ENCODE measurements at regions not wholly inside any gene's neighbourhood (a gene's known extent, or its start where the extent isn't known, plus 50 kb on each side); places are given as distances from the start of the nearest gene placed in this dataset.

- Histone ChIP-seq H3K27ac (no peak overlapping the region), H3K4me1 (peaks cover under 1% of the 10 kb centered on the region), H3K36me3 (no peaks in the 10 kb centered on the region), H3K9me3 (no peaks in the 10 kb centered on the region), H3K27me3 (no peaks in the 10 kb centered on the region), H3K4me3 (no peak overlapping the region), H3K9ac (ENCODE audit: low read depth in 2 of 2, low read length in 2 of 2) (no peak overlapping the region)
- no peak for TF ChIP-seq CTCF (IDR thresholded peaks at IDR 0.05)
- no peak for DNase-seq
- intact Hi-C loops (cut with DNase I), result no loop called here
Measured at GRCh38 chr3:181561139-181562031, 150.3 kb upstream of the SOX2 start.

DNA sequence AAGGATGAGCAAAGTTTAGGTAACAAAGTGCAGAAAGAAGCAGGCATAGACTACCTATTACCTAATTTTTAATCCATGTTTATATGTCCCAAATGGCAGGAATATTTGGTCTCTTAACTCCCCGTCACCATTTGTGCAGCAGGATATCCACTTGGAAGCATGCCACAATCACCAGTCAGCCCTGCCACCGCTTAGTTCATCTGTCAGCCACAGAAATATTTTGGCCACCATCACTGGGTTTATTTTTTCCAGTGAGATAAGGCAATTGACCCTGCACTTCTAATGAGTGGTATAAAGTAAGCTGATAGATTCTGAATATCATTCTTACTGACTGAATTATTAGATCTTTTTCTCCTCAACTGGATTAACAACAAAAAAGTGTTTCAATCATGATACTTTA lies 152.9 kb upstream of the SOX2 start:
- TF ChIP-seq CTCF (IDR thresholded peaks at IDR 0.05), result no peak
- H3K27me3 ChIP-seq, result no peaks in the 10 kb centered on the region

GRCh38 chr3:181555681-181556080 lies 156.0 kb upstream of the SOX2 start:
- no peak overlapping the region for H3K27ac ChIP-seq
- no peaks in the 10 kb centered on the region for H3K9me3 ChIP-seq
- no peak for DNase-seq
- intact Hi-C loops (cut with DNase I), result no loop called here
- no peak for TF ChIP-seq CTCF (IDR thresholded peaks at IDR 0.05)
- H3K36me3 ChIP-seq, result no peaks in the 10 kb centered on the region
- H3K27me3 ChIP-seq, result no peaks in the 10 kb centered on the region
- H3K9ac ChIP-seq (ENCODE audit: low read depth in 2 of 2, low read length in 2 of 2), result no peak overlapping the region
- H3K4me1 ChIP-seq, result peaks cover 3% of the 10 kb centered on the region
- H3K4me3 ChIP-seq, result no peak overlapping the region

More for the DNA sequence above, 152.9 kb upstream of the SOX2 start:
- Histone ChIP-seq H3K36me3 (no peaks in the 10 kb centered on the region), H3K9me3 (no peaks in the 10 kb centered on the region), H3K4me1 (peaks cover 3% of the 10 kb centered on the region), H3K27ac (no peak overlapping the region), H3K9ac (ENCODE audit: low read depth in 2 of 2, low read length in 2 of 2) (no peak overlapping the region), H3K4me3 (no peak overlapping the region)
- no peak for DNase-seq
- intact Hi-C loops (cut with DNase I), result no loop called here

DNA sequence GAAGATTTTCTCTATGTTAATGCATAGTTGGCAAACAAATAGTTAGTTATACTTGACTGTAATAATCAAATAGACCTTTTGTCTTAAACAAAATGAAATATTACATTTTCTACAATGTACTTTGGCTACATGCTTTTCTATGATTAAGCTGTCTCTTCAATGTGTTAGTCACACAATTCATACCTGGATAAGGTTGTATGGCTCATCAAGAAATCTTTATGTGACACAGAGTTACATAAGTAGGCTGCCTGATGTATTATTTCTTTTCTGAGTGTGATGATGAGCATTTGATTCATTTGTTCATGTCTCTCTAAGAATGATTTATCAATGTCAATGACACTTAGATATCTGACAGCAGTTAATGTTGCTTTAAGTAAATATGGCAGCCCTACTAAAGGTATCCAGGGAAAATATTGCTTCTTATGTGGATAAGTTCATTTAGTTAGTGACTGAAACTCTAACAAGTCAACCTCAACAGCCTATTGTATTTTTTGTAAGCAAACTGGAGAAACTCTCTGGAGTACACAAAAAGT lies 157.4 kb upstream of the SOX2 start:
- no peak for DNase-seq
- intact Hi-C loops (cut with DNase I), result no loop called here
- H3K27me3 ChIP-seq, result no peaks in the 10 kb centered on the region
- no peaks in the 10 kb centered on the region for H3K9me3 ChIP-seq
- H3K36me3 ChIP-seq, result no peaks in the 10 kb centered on the region
- no peak overlapping the region for H3K4me3 ChIP-seq
- no peak overlapping the region for H3K27ac ChIP-seq
- no peak overlapping the region for H3K9ac ChIP-seq (ENCODE audit: low read depth in 2 of 2, low read length in 2 of 2)
- no peak for TF ChIP-seq CTCF (IDR thresholded peaks at IDR 0.05)
- peaks cover 3% of the 10 kb centered on the region for H3K4me1 ChIP-seq

DNA sequence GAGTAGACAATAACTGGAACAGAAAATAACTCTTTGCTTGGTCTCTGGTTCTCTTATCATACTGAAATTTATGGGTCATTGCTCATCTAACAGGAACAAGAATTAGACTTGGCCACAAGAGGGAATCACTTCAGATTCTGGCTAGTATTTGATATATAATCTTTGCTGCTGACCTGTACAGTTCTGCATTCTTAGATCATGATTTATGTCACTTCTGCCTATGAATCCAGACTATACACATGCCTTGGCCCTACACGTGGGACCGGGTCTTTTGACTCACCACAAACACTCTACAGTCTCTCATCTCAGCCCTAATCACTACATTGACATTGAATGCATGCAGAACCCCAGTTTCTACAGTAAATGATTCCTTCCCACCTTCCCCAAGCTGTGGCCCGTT lies 162.5 kb upstream of the SOX2 start:
- H3K9ac ChIP-seq (ENCODE audit: low read depth in 2 of 2, low read length in 2 of 2), result no peak overlapping the region
- no peak for DNase-seq
- intact Hi-C loops (cut with DNase I), result no loop called here
- H3K27me3 ChIP-seq, result no peaks in the 10 kb centered on the region
- no peak overlapping the region for H3K4me3 ChIP-seq
- H3K9me3 ChIP-seq, result no peaks in the 10 kb centered on the region
- H3K36me3 ChIP-seq, result no peaks in the 10 kb centered on the region
- H3K27ac ChIP-seq, result no peak overlapping the region
- TF ChIP-seq CTCF (IDR thresholded peaks at IDR 0.05), result no peak
- no peaks in the 10 kb centered on the region for H3K4me1 ChIP-seq

Measured in colonic mucosa (tissue), 4 donors.